H1 (cell line): ENCODE measurements at regions not wholly inside any gene's neighbourhood (a gene's known extent, or its start where the extent isn't known, plus 50 kb on each side); places are given as distances from the start of the nearest gene placed in this dataset.

Source experiments
- CTCF ChIA-PET: fragments of 300-600 bp; sonication (Branson Sonifier 250); formaldehyde crosslinking; loops from one replicate; lab custom pipeline; 2021; ENCODE audit not compliant: partially characterized antibody; lab: Charles Lee
- POLR2A ChIA-PET: fragments of 300-600 bp; sonication (Branson Sonifier 250); formaldehyde crosslinking; loops from one replicate; lab custom pipeline; 2021; ENCODE audit warnings: inconsistent platforms; ENCODE audit not compliant: partially characterized antibody; lab: Charles Lee
- DNase-seq, 2 experiments: peaks; one replicate each; pipeline versions ENCODE4 v3.0.0 to v3.0.0-alpha.2; 2010 to 2022; ENCODE audit warnings: low spot score in 2 of 2, low read depth in 1 of 2, mixed read lengths in 1 of 2
- FAIRE-seq: peaks from 2 replicates; lab custom pipeline; 2011; peaks lifted over from hg19 to GRCh38; lab: Jason Lieb, UNC
- H2AFZ ChIP-seq: 2 replicates; pipeline ENCODE4 v1.8.1; 2012; ENCODE audit warnings: low read length, inconsistent platforms
- H2AK5ac ChIP-seq: 2 replicates; pipeline ENCODE4 v1.6.1; 2013; ENCODE audit warnings: low read depth, low read length
- H2BK120ac ChIP-seq: replicated peaks from 2 replicates; pipeline ENCODE3; 2013; ENCODE audit warnings: low read depth, low read length, inconsistent platforms
- H2BK12ac ChIP-seq: 2 replicates; pipeline ENCODE4 v1.6.1; 2013; ENCODE audit warnings: low read depth, low read length
- H2BK15ac ChIP-seq: 2 replicates; pipeline ENCODE4 v1.6.1; 2013; ENCODE audit warnings: low read length
- H2BK20ac ChIP-seq: 2 replicates; pipeline ENCODE4 v1.6.1; 2013; ENCODE audit warnings: low read length
- H2BK5ac ChIP-seq: 2 replicates; pipeline ENCODE4 v1.6.1; 2013; ENCODE audit warnings: low read depth, low read length
- H3K14ac ChIP-seq: 2 replicates; pipeline ENCODE4 v1.6.1; 2013; ENCODE audit warnings: inconsistent platforms; ENCODE audit not compliant: insufficient read length
- H3K18ac ChIP-seq: 2 replicates; pipeline ENCODE4 v1.6.1; 2013; ENCODE audit warnings: low read length; ENCODE audit errors: extremely low read depth
- H3K23ac ChIP-seq: 2 replicates; pipeline ENCODE4 v1.6.1; 2013; ENCODE audit warnings: inconsistent platforms; ENCODE audit not compliant: insufficient read length
- H3K23me2 ChIP-seq: 2 replicates; pipeline ENCODE4 v1.6.1; 2013; ENCODE audit warnings: low read depth, low read length
- H3K27ac ChIP-seq: 2 replicates; pipeline ENCODE4 v1.6.1; 2011; ENCODE audit warnings: low read depth, low read length, inconsistent platforms
- H3K27me3 ChIP-seq, 4 experiments: replicated peaks in 1 of 4; 1 replicate in 1 of 4; 2 replicates in 3 of 4; pipeline versions ENCODE4 v1.6.1 to v1.8.1; 2011 to 2013; ENCODE audit warnings: low read length in 3 of 4, mild to moderate bottlenecking in 3 of 4, inconsistent platforms in 2 of 4, mixed read lengths in 2 of 4, moderate library complexity in 1 of 4; ENCODE audit not compliant: control insufficient read depth in 3 of 4, insufficient read depth in 3 of 4; ENCODE audit errors: extremely low read depth in 1 of 4
- H3K36me3 ChIP-seq, 4 experiments: 2 replicates each; pipeline versions ENCODE4 v1.6.1 to v1.8.1; 2011 to 2013; ENCODE audit warnings: mild to moderate bottlenecking in 4 of 4, low read length in 3 of 4, moderate library complexity in 2 of 4, control low read depth in 1 of 4, inconsistent platforms in 1 of 4; ENCODE audit not compliant: insufficient read depth in 4 of 4, control insufficient read depth in 2 of 4
- H3K4ac ChIP-seq: replicated peaks from 2 replicates; pipeline ENCODE3; 2013; ENCODE audit warnings: low read length, low read depth, mixed read lengths, inconsistent platforms; ENCODE audit not compliant: insufficient read length
- H3K4me1 ChIP-seq, 4 experiments: replicated peaks in 1 of 4; 1 replicate in 1 of 4; 2 replicates in 3 of 4; pipeline versions ENCODE4 v1.6.1 to v1.8.1; 2011 to 2013; ENCODE audit warnings: low read length in 3 of 4, inconsistent platforms in 2 of 4, mixed read lengths in 1 of 4; ENCODE audit not compliant: insufficient read depth in 4 of 4, control insufficient read depth in 3 of 4
- H3K4me2 ChIP-seq, 2 experiments: 2 replicates each; pipeline versions ENCODE4 v1.6.1 to v1.8.1; 2011 to 2013; ENCODE audit warnings: low read depth in 2 of 2, low read length in 2 of 2, control low read depth in 1 of 2, inconsistent platforms in 1 of 2, mild to moderate bottlenecking in 1 of 2; ENCODE audit not compliant: insufficient read depth in 1 of 2
- H3K4me3 ChIP-seq, 4 experiments: fragments of 200-600, 300-600 bp in 1 of 4; sonication (generic), shearing (Covaris generic), sonication (Bioruptor Twin) in 1 of 4; 2 replicates each; pipeline versions ENCODE4 v1.5.1 to v1.8.1; 2011 to 2016; ENCODE audit warnings: low read length in 4 of 4, low read depth in 3 of 4, control low read depth in 2 of 4, inconsistent platforms in 2 of 4, mild to moderate bottlenecking in 2 of 4, mixed read lengths in 1 of 4, moderate library complexity in 1 of 4; ENCODE audit not compliant: insufficient read depth in 2 of 4; ENCODE audit errors: extremely low read depth in 1 of 4
- H3K56ac ChIP-seq: replicated peaks from 2 replicates; pipeline ENCODE3; 2013; ENCODE audit warnings: low read depth, mild to moderate bottlenecking, mixed read lengths, low read length, inconsistent platforms; ENCODE audit not compliant: insufficient read length
- H3K79me1 ChIP-seq: 2 replicates; pipeline ENCODE4 v1.6.1; 2013; ENCODE audit warnings: low read depth, low read length, control low read depth
- H3K79me2 ChIP-seq, 2 experiments: 2 replicates each; pipeline versions ENCODE4 v1.6.1 to v1.8.1; 2012 to 2013; ENCODE audit warnings: low read length in 2 of 2, mild to moderate bottlenecking in 2 of 2, inconsistent platforms in 1 of 2; ENCODE audit not compliant: insufficient read depth in 2 of 2, control insufficient read depth in 1 of 2
- H3K9ac ChIP-seq, 4 experiments: replicated peaks in 1 of 4; 1 replicate in 1 of 4; 2 replicates in 3 of 4; pipeline versions ENCODE4 v1.6.1 to v1.8.1; 2011 to 2013; ENCODE audit warnings: low read depth in 3 of 4, low read length in 3 of 4, control low read depth in 2 of 4, mild to moderate bottlenecking in 2 of 4, moderate library complexity in 2 of 4, inconsistent platforms in 1 of 4; ENCODE audit errors: extremely low read depth in 1 of 4
- H3K9me3 ChIP-seq, 2 experiments: 2 replicates each; pipeline versions ENCODE4 v1.6.1 to v1.8.1; 2012 to 2013; ENCODE audit warnings: mild to moderate bottlenecking in 2 of 2, moderate library complexity in 2 of 2, control low read depth in 1 of 2, inconsistent platforms in 1 of 2, low read depth in 1 of 2, low read length in 1 of 2, mixed read lengths in 1 of 2; ENCODE audit not compliant: insufficient read depth in 2 of 2
- H4K20me1 ChIP-seq, 2 experiments: replicated peaks in 1 of 2; 2 replicates each; pipeline versions ENCODE3 to v1.8.1; 2011 to 2013; ENCODE audit warnings: inconsistent platforms in 2 of 2, low read length in 2 of 2, mild to moderate bottlenecking in 1 of 2; ENCODE audit not compliant: insufficient read depth in 2 of 2, control insufficient read depth in 1 of 2
- H4K5ac ChIP-seq: 2 replicates; pipeline ENCODE4 v1.6.1; 2013; ENCODE audit warnings: low read length, low read depth, mixed read lengths, inconsistent platforms; ENCODE audit not compliant: insufficient read length
- H4K8ac ChIP-seq: 2 replicates; pipeline ENCODE4 v1.8.0; 2013; ENCODE audit warnings: mild to moderate bottlenecking, moderate library complexity, low read length, inconsistent platforms; ENCODE audit not compliant: insufficient read depth; ENCODE audit errors: extremely low read depth
- H4K91ac ChIP-seq: replicated peaks from 2 replicates; pipeline ENCODE3; 2013; ENCODE audit warnings: low read length, mixed read lengths, inconsistent platforms; ENCODE audit not compliant: insufficient read length
- BCL11A ChIP-seq, 2 experiments: IDR thresholded peaks; one replicate each; pipeline ENCODE4 v1.6.1; 2011; ENCODE audit warnings: low read depth in 2 of 2, low read length in 2 of 2, mild to moderate bottlenecking in 2 of 2
- GTF2F1 ChIP-seq: IDR thresholded peaks from 2 replicates; pipeline ENCODE4 v1.6.1; 2012; ENCODE audit warnings: low read depth, low read length, improper control_type of control experiment, borderline replicate concordance
- PHF8 ChIP-seq: fragments of 200-600 bp; sonication (generic); conservative IDR thresholded peaks from 2 replicates; pipeline ENCODE4 v1.7.1; 2012; ENCODE audit warnings: low read depth, mild to moderate bottlenecking, inconsistent platforms, low read length, moderate library complexity
- SP1 ChIP-seq: IDR thresholded peaks from 2 replicates; pipeline ENCODE4 v1.6.1; 2011; ENCODE audit warnings: low read depth, low read length
- SP2 ChIP-seq: IDR thresholded peaks from 2 replicates; pipeline ENCODE4 v1.6.1; 2012; ENCODE audit warnings: mild to moderate bottlenecking, low read length, inconsistent platforms
- TAF1 ChIP-seq: IDR thresholded peaks from 2 replicates; pipeline ENCODE4 v1.6.1; 2011; ENCODE audit warnings: mild to moderate bottlenecking, low read depth, low read length
- ZNF274 ChIP-seq: IDR thresholded peaks from 2 replicates; pipeline ENCODE4 v1.7.0; 2012; ENCODE audit warnings: low read length, borderline replicate concordance; ENCODE audit errors: extremely low read depth
- WGBS, 2 experiments: shearing (Covaris generic) in 1 of 2; methylation state at CpG; one replicate each; pipeline versions ENCODE4 v1.1.6 to v1.1.7; 2013 to 2015; ENCODE audit warnings: low lambda C conversion rate in 2 of 2, mixed read lengths in 2 of 2, inconsistent platforms in 1 of 2, low coverage in 1 of 2, missing lambda C conversion rate in 1 of 2; ENCODE audit not compliant: insufficient replicate concordance in 2 of 2, insufficient coverage in 1 of 2, insufficient read length in 1 of 2; ENCODE audit errors: extremely low coverage in 1 of 2, missing lambda C conversion rate in 1 of 2; 5-methylcytosine and 5-hydroxymethylcytosine counted together

DNA sequence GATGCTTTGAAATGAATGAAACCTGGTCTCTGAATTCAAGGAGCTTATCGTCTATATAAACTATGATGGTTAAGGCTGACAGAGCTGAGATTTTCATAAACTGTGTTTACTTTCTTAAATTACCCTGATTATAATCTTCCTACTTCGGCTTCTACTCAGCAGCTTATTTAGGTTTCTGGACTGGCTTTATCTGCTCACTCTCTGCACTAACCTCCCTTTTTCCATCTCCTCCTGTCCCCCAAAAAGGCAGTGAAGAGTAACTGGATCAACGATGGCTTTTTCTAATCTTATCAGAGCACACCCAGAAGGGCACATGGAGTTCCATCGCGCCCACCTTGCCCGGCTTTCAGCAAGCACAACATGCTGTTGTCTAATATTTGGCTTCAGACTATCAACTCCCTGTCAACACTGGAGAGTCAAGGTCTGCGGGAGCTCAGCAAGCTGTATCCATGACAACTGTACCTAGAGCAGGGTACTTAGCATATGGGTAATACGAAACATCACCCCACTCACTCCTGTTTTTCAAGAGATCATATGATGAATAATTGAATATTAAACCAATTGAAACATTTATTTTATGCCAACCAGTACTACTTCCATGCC lies 417.3 kb downstream of the GABRB3 start:
- peak; percentile 28 for FAIRE-seq
- TF ChIP-seq SP1 (no peak), PHF8 (no peak), ZNF274 (no peak), SP2 (no peak), TAF1 (no peak), BCL11A (IDR thresholded peaks at IDR 0.05; ENCODE audit: low read depth in 2 of 2, low read length in 2 of 2) (no peak), GTF2F1 (no peak)

More for the DNA sequence above, 417.3 kb downstream of the GABRB3 start:
- H3K9me3 ChIP-seq: no peaks in the 10 kb centered on the region
- no peak overlapping the region for H2BK120ac ChIP-seq
- no peak overlapping the region for H2BK15ac ChIP-seq
- H3K4ac ChIP-seq: no peak overlapping the region
- H4K5ac ChIP-seq: no peak overlapping the region
- ChIA-PET POLR2A (interaction anchor here (0.7 kb wide), 1 partner anchor 280 kb away, joined by 3 read pairs; no protein-coding TSS in a partner anchor), CTCF (no interaction called here)
- H2BK20ac ChIP-seq: no peak overlapping the region
- no peak overlapping the region for H4K91ac ChIP-seq
- WGBS, 2 experiments: 79% methylated on average over 8 of the region's 8 CpGs; no CpG with 5 or more reads in 1 of the 2 experiments
- no peak overlapping the region for H3K18ac ChIP-seq
- H3K56ac ChIP-seq: no peak overlapping the region
- no peak overlapping the region; a peak in 1 of 4 replicates for H3K4me2 ChIP-seq
- no peak overlapping the region for H3K9ac ChIP-seq
- no peak overlapping the region for H4K8ac ChIP-seq
- no peaks in the 10 kb centered on the region for H4K20me1 ChIP-seq
- no peak overlapping the region for H3K27ac ChIP-seq
- no peaks in the 10 kb centered on the region; the same call in 1 of the 2 replicates for H3K23me2 ChIP-seq
- no peaks in the 10 kb centered on the region; a peak in 1 of 7 replicates for H3K4me1 ChIP-seq
- no peaks in the 10 kb centered on the region for H3K36me3 ChIP-seq
- no peak overlapping the region for H3K14ac ChIP-seq
- H3K4me3 ChIP-seq: no peak overlapping the region
- H3K23ac ChIP-seq: no peak overlapping the region
- no peak for DNase-seq
- H3K79me1 ChIP-seq: no peaks in the 10 kb centered on the region
- H2BK5ac ChIP-seq: no peak overlapping the region
- H2BK12ac ChIP-seq: no peak overlapping the region
- H3K79me2 ChIP-seq: no peaks in the 10 kb centered on the region
- H3K27me3 ChIP-seq: no peaks in the 10 kb centered on the region
- H2AFZ ChIP-seq: 0 out of 2 replicates have a peak overlapping the region, but pooled peaks have one; percentile 4
- no peak overlapping the region for H2AK5ac ChIP-seq
